BLaER1 treated with 17β-estradiol and CSF1 and Interleukin-3, amounts not matched to agents 10 nM and 100 nM (cell line): ENCODE measurements at regions not wholly inside any gene's neighbourhood (a gene's known extent, or its start where the extent isn't known, plus 50 kb on each side); places are given as distances from the start of the nearest gene placed in this dataset.
A peak's percentile ranks its signal among the peaks of the same experiment; 100 is the strongest.

Source experiments
- H3K27ac ChIP-seq, 11 experiments: shearing (Covaris generic); formaldehyde crosslinking; 2 replicates each; pipeline ENCODE4 v1.8.1; 2022
- H3K27me3 ChIP-seq, 11 experiments: shearing (Covaris generic); formaldehyde crosslinking; 2 replicates each; pipeline ENCODE4 v1.8.1; 2022
- H3K36me3 ChIP-seq, 11 experiments: shearing (Covaris generic); formaldehyde crosslinking; 2 replicates each; pipeline ENCODE4 v1.8.1; 2022
- H3K4me1 ChIP-seq, 10 experiments: shearing (Covaris generic); formaldehyde crosslinking; 2 replicates each; pipeline ENCODE4 v1.8.1; 2022
- H3K4me2 ChIP-seq, 11 experiments: shearing (Covaris generic); formaldehyde crosslinking; 2 replicates each; pipeline ENCODE4 v1.8.1; 2022
- H3K4me3 ChIP-seq, 10 experiments: shearing (Covaris generic); formaldehyde crosslinking; 2 replicates each; pipeline ENCODE4 v1.8.1; 2022
- H3K9ac ChIP-seq, 11 experiments: shearing (Covaris generic); formaldehyde crosslinking; 2 replicates each; pipeline ENCODE4 v1.8.1; 2022
- H3K9me3 ChIP-seq, 11 experiments: shearing (Covaris generic); formaldehyde crosslinking; replicated peaks in 1 of 11; 2 replicates each; pipeline ENCODE4 v1.8.1; 2022
- H4K20me1 ChIP-seq, 11 experiments: shearing (Covaris generic); formaldehyde crosslinking; 2 replicates each; pipeline ENCODE4 v1.8.1; 2022
- Cebpa-rat ChIP-seq, 11 experiments: shearing (Covaris generic); IDR thresholded peaks; 2 replicates each; pipeline ENCODE4 v1.8.1; 2022

- Histone ChIP-seq H3K4me2 (no peak overlapping the region), H3K4me1 (peaks cover 16 to 51% (median 29%) of the 10 kb centered on the region in 10 experiments), H4K20me1 (peaks cover 0 to 6% (median 0%) of the 10 kb centered on the region in 11 experiments; a peak in 1 of 22 replicates), H3K9me3 (no peaks in the 10 kb centered on the region), H3K36me3 (no peaks in the 10 kb centered on the region), H3K9ac (no peak overlapping the region), H3K27me3 (peaks cover 0 to 5% (median 0%) of the 10 kb centered on the region in 11 experiments; a peak in 1 of 22 replicates), H3K4me3 (no peak overlapping the region), H3K27ac (no peak overlapping the region)
- TF ChIP-seq Cebpa-rat (IDR thresholded peaks at IDR 0.05) = no peak
These were observed 130.4 kb upstream of the CDH4 start for GRCh38 chr20:61121661-61122060.

- Histone ChIP-seq H4K20me1 (peaks cover 0 to 6% (median 0%) of the 10 kb centered on the region in 11 experiments; a peak in 1 of 22 replicates), H3K36me3 (no peaks in the 10 kb centered on the region), H3K4me2 (no peak overlapping the region), H3K9me3 (no peaks in the 10 kb centered on the region), H3K4me3 (no peak overlapping the region), H3K9ac (no peak overlapping the region), H3K4me1 (peaks cover 16 to 39% (median 28%) of the 10 kb centered on the region in 10 experiments), H3K27me3 (peaks cover 0 to 4% (median 0%) of the 10 kb centered on the region in 11 experiments; a peak in 1 of 22 replicates), H3K27ac (no peak overlapping the region)
- TF ChIP-seq Cebpa-rat (IDR thresholded peaks at IDR 0.05) = no peak
These were observed 128.8 kb upstream of the CDH4 start for GRCh38 chr20:61123286-61123685.

DNA sequence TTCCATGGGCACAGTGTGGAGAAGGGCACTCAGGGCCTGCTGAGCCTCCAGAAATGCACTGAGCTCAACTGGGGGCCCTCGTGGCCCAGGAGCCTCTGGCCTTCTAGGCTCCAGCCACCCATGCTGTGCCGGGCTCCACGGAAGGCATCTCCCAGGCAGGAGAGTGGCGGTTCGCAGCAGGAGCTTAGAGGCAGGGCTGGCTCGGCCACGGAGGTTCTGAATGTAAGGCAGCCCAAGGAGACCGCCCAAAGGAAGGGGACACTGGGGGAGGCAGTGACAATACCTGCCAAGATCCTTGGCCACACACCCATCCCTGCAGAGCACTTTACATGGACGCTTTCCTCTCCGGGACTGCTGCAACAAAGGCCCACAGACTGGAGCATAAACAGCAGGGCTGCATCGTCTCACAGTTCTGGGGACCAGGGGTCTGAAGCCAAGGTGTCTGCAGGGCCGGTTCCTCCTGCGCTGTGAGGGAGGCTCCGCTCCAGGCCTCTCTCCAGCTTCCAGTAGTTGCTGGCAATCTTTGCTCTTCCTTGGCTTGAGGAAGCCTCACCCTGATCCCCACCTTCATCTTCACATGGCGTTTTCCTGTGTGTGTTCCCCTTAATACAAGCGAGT, 128.2 kb upstream of the CDH4 start:
- Histone ChIP-seq H3K4me2 (no peak overlapping the region), H3K9ac (no peak overlapping the region), H3K27ac (no peak overlapping the region)

DNA sequence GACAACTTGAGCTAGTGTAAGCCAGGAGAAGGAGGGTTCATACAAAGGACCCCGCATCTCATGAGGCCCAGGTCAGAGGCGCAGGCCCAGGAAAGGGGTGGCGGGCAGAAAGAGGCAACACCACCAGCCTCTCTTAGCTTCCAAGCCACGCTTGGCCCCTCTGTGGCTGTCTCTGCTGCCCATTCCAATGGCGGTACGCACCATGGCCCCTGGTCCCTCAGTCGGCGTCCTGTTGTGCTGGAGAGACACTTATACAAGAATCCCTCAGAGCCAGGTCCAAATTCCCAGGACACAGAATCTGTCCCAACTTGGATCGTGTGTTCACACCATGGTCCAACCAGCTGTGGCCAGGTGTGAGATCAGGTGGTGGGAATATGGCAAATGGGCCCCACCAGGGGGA, 127.0 kb upstream of the CDH4 start:
- Histone ChIP-seq H4K20me1 (peaks cover 0 to 6% (median 0%) of the 10 kb centered on the region in 11 experiments; a peak in 1 of 22 replicates), H3K9ac (no peak overlapping the region), H3K27me3 (no peaks in the 10 kb centered on the region), H3K4me1 (peaks cover 5 to 21% (median 10%) of the 10 kb centered on the region in 10 experiments), H3K4me2 (peak overlapping the region in 5 of 11 experiments; percentile 0 to 30 (median 18); a peak in 3 of 22 replicates), H3K27ac (no peak overlapping the region), H3K4me3 (no peak overlapping the region), H3K36me3 (no peaks in the 10 kb centered on the region), H3K9me3 (no peaks in the 10 kb centered on the region)
- TF ChIP-seq Cebpa-rat (IDR thresholded peaks at IDR 0.05) = no peak

More for the DNA sequence above, 128.2 kb upstream of the CDH4 start:
- Histone ChIP-seq H4K20me1 (peaks cover 0 to 6% (median 0%) of the 10 kb centered on the region in 11 experiments; a peak in 1 of 22 replicates), H3K27me3 (no peaks in the 10 kb centered on the region), H3K9me3 (no peaks in the 10 kb centered on the region), H3K4me3 (no peak overlapping the region), H3K36me3 (no peaks in the 10 kb centered on the region), H3K4me1 (peaks cover 16 to 33% (median 22%) of the 10 kb centered on the region in 10 experiments)
- TF ChIP-seq Cebpa-rat (IDR thresholded peaks at IDR 0.05) = no peak

DNA sequence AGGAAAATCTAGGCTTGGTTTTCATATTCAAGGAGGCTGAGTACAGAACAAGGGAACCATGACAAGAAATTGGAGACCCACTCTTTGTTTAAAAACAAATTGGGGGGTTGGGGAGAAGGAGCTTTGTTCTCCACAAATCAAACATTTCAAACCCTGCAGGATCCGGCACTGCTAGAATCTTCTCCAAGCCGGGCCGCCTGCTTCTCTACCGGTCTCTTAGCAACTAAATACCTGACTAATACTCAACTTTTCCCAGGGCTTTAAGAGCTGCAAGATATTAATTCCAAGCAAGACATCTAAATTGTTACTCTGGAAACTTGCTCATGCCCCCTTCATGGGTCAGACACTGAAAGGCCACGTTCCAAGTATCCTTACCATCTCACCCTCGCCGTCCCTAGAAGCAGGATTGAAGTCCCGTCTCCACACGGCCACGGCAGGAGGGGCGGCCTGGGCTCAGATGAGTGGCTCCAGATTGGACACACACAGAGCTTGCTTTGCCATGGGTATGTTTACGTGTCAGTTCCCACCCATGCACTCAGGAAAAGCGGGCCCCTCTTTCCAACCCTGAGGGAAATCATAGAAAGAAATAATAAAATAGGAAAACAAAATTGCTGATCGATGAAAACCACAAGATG, 126.4 kb upstream of the CDH4 start:
- no peaks in the 10 kb centered on the region for H3K27me3 ChIP-seq
- peaks cover 0 to 6% (median 0%) of the 10 kb centered on the region in 11 experiments; a peak in 1 of 22 replicates for H4K20me1 ChIP-seq
- H3K4me1 ChIP-seq = peaks cover 0 to 15% (median 4%) of the 10 kb centered on the region in 10 experiments; a peak in 13 of 20 replicates
- TF ChIP-seq Cebpa-rat (IDR thresholded peaks at IDR 0.05) = no peak
- H3K27ac ChIP-seq = no peak overlapping the region
- no peak overlapping the region for H3K9ac ChIP-seq
- no peaks in the 10 kb centered on the region for H3K36me3 ChIP-seq
- no peaks in the 10 kb centered on the region for H3K9me3 ChIP-seq
- H3K4me3 ChIP-seq = no peak overlapping the region
- H3K4me2 ChIP-seq = 0 out of 22 replicates have a peak overlapping the region, but pooled peaks of 2 of the 11 experiments have one; percentile 0 to 18

DNA sequence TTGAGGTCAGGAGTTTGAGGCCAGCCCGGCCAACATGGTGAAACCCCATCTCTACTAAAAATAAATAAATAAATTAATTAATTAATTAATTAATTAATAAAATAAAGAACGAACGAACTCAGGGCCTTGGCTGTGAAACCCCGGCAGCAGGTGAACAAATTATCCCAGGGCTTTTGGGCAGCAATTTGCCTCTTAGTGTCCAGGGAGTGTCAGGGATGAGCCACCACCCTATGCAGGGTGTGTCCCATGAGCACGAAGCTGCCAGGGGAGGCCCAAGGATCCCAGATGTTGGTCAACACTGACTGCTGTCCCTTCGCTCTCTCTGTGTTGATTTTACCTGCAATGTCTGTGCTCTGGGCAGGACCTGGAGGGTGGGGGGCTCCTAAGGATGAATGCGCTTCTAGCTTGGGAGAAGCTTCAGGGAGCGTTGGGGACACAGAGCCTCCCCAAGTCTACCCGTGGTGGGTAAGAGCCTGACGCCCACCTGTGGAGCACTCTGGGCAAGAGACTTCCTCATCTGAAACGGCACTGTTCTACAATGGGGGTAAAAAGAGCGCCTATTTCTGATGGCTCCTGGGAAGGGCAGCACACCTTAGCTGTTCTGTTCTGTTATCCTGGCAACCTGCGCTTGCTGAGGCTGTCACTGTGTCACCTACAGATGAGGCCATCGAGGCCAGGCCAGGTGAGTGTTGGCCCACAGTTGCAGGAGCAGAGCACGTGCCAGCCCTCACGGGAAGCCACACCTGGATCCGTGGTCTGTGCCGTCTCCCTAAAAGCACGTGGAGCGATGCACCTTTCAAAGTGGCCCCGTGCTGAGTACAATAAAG, 125.5 kb upstream of the CDH4 start:
- no peak for TF ChIP-seq Cebpa-rat (IDR thresholded peaks at IDR 0.05)

DNA sequence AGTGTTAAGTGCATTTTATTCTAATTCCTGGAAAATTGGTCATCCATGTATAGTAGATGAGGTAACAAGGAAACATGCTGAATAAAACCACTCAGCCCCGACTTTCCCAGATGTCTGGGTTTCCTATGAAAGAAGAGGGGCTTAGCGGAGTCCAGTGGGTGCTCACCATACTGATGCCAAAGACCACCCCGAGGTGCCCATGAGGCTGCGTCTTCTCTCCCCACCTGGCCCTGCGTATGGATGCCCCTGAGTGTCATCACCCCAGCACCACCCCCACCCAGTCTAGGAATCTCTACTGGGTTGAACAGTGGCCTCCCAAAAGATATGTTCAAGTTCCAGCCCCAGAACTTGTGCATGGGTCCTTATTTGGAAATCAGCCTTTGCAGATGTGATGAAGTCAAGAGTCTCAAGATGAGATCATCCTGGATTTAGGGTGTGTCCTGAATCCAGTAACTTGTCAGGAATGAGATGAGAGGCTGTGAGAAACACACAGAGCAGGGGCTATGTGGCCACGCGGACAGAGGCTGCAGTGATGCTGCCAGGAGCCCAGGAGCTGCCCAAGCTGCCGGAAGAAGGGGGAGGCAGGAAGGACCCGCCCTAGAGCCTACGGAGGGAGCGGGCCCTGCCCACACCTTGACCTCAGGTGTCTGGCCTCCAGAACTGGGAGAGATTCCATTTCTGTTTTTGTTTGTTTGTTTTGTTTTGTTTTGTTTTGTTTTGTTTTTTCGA, 124.6 kb upstream of the CDH4 start:
- no peak overlapping the region for H3K4me2 ChIP-seq
- no peaks in the 10 kb centered on the region for H3K9me3 ChIP-seq
- peaks cover 0 to 6% (median 0%) of the 10 kb centered on the region in 11 experiments; a peak in 1 of 22 replicates for H4K20me1 ChIP-seq
- H3K27ac ChIP-seq = no peak overlapping the region
- no peaks in the 10 kb centered on the region for H3K36me3 ChIP-seq
- peaks cover 0 to 9% (median 0%) of the 10 kb centered on the region in 10 experiments; a peak in 6 of 20 replicates for H3K4me1 ChIP-seq
- no peak overlapping the region for H3K4me3 ChIP-seq
- no peak overlapping the region for H3K9ac ChIP-seq
- no peaks in the 10 kb centered on the region for H3K27me3 ChIP-seq
- TF ChIP-seq Cebpa-rat (IDR thresholded peaks at IDR 0.05) = no peak

More for the DNA sequence above, 125.5 kb upstream of the CDH4 start:
- H3K27me3 ChIP-seq = no peaks in the 10 kb centered on the region
- H3K9ac ChIP-seq = no peak overlapping the region
- no peaks in the 10 kb centered on the region for H3K9me3 ChIP-seq
- peaks cover 0 to 6% (median 0%) of the 10 kb centered on the region in 11 experiments; a peak in 1 of 22 replicates for H4K20me1 ChIP-seq
- H3K4me3 ChIP-seq = no peak overlapping the region
- H3K36me3 ChIP-seq = no peaks in the 10 kb centered on the region
- H3K4me2 ChIP-seq = no peak overlapping the region
- no peak overlapping the region for H3K27ac ChIP-seq
- H3K4me1 ChIP-seq = peaks cover 0 to 9% (median 0%) of the 10 kb centered on the region in 10 experiments; a peak in 6 of 20 replicates

DNA sequence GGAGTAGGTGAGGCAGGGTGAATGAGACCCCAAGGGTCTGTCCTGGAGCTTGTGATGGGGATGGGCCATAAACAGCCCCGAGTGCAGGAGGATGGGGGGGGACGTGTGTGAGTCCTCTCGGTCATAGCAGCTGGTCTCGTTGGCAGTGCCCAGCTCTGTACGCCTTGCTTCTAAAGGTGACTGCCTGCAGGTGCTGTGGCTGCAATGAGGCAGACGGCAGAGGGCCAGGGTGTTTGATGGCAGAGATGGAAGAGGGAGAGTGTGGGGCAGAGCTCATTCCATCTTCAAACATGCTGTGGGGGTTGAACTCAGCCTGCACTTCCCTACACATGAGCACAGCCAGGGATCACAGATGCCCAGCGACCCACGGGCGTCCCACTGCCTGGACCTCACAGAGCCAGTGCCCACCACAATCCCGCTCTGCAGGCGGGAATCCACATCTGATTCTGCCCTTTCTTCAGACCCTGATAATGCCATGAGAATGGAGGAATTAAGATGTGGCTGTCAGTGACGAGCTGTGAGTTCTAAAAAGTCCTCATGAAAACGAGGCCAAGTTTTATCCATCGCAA, 123.3 kb upstream of the CDH4 start:
- Histone ChIP-seq H3K27ac (no peak overlapping the region), H3K36me3 (no peaks in the 10 kb centered on the region), H4K20me1 (peaks cover 0 to 3% (median 0%) of the 10 kb centered on the region in 11 experiments; a peak in 1 of 22 replicates), H3K9ac (no peak overlapping the region), H3K4me1 (peaks cover 0 to 9% (median 0%) of the 10 kb centered on the region in 10 experiments; a peak in 6 of 20 replicates), H3K9me3 (no peaks in the 10 kb centered on the region), H3K4me3 (no peak overlapping the region), H3K27me3 (peaks cover 0 to 2% (median 0%) of the 10 kb centered on the region in 11 experiments; a peak in 1 of 22 replicates), H3K4me2 (no peak overlapping the region)
- TF ChIP-seq Cebpa-rat (IDR thresholded peaks at IDR 0.05) = no peak
